Fibroblast of peridontal ligament (primary cell): ENCODE measurements at regions not wholly inside any gene's neighbourhood (a gene's known extent, or its start where the extent isn't known, plus 50 kb on each side); places are given as distances from the start of the nearest gene placed in this dataset.

Experiments
- DNase-seq: peaks from one replicate; pipeline ENCODE4 v3.0.0-alpha.2; 2010; ENCODE audit errors: extremely low read depth

DNA sequence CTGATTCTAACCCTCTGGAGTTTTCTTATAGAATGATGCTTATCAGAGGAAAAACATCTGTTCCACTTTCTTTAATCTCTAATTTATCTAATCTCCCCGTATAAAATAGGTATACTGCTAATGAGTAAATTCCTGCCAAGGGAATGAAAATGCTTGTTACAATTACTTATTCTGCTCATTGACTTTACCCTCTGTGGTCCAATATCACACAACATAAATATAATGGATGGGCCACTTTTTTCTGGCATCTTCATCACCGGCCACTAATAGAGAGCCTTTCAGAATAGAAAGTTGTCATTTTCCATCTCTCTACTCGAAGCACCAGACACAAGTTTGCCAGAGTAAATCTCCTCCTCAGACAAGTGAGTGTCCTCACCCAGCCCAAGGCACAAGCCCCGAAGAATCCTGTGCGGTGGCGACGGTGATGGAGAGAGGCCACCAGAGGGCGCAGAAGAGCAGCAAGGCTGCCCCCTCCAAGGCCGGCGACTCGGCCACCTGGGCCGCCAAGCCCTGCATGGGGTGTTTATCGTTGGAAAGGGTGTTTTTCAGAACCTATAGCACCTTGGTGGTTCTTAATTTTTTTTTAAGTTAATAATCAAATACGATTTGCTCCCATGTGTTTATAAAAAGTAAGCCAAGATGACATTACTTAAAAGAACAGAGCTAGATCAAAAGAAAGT lies 212.9 kb upstream of the ARID1B start:
- DNase-seq, result peak; percentile 60

DNA sequence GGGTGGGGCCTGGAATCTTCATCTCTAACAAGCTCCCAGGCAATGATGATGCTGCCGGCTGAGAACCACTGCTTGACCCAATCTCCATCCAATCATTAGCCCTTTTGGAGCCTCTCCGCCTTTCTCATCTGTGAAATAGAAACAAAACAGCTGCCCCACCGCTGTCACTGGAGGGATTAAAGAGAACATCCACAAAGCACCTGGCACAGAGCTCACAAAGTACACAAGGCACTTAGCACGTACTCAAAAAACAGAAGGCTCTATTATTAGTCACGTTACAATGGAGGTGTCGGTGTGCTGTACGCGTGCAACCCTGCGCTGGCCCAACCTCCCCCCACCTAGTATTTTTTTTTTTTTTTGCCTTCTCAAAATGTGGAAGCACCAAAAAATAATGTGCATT lies 213.5 kb upstream of the ARID1B start:
- no peak for DNase-seq

DNA sequence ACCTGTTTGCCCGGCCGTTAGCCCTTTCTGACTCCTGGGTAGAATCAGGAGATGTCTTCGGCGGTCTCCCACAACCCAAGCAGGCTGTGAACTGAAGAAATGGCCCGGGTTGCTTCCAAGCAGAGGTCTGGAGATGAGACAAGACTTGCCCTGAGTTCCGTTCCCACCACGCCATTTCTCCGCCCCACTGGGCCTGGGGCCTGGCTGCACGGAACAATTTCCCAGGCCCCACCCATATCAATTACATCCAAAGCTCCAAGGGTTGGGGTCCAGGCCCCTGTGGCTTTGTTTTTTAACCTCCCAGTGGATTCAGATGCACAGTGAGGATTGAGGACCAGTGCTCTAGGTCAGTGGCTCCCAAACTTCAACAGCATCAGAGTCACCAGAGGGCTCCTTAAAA lies 214.5 kb upstream of the ARID1B start:
- no peak for DNase-seq

DNA sequence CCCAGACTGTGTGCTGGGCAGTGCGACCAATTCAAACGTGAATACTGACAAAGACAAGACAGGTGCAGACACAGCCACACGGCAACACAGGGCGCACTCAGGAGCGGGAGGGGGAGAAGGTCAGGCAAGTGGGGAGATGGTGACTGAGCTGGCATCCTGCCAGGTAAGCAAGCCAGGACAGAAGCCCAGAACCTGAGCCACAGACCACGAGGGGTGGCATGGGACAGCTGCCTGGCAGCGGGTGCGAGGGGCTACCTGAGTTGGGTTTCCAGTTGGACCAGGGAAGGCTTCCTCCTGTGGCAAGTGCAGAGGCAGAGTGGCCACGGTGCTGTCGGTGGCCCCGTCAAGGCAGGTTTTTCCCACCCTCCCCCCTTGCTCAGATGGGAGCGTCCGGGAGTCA lies 215.2 kb upstream of the ARID1B start:
- no peak for DNase-seq

DNA sequence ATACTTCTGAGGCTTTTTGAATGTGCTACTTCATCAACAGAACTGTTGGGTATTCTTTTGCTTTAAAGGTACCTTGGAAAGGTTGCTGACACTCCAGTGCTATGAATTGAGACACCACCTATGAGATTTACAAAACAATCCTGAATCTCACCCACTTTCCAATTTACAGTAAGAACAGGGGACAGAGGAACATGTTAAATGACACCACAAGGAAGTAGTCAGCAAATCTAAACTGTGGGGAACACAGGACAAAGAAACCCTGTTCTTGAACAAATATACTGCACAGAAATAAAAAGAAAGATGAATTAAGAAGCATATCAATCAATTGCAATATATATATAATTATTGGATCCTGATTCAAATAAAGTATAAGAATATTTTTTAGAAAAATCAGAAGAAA lies 216.7 kb upstream of the ARID1B start:
- no peak for DNase-seq

DNA sequence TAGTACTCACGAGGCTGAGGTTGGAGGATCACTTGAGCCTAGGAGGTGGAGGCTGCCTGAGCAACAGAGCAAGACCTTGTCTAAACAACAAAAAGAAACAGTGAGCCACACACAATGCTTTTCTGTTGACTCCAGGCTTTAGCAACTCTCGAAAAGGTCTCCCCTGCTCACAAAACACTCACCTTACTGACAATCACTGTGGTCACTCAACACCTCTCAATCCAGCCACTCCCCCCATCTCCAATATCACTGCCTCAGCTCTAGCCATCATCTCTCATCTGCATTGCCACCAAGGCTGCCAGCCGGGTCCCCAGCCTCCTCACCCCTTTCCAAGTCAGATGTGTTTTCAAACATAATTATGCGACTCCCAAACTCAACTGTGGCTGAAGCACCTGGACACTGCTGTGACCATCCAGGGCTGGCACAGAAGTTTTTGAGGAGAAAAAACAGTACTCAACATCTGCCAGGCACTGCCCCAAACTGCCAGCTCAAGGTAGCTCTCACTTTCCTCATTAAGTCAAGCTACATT lies 218.0 kb upstream of the ARID1B start:
- no peak for DNase-seq

DNA sequence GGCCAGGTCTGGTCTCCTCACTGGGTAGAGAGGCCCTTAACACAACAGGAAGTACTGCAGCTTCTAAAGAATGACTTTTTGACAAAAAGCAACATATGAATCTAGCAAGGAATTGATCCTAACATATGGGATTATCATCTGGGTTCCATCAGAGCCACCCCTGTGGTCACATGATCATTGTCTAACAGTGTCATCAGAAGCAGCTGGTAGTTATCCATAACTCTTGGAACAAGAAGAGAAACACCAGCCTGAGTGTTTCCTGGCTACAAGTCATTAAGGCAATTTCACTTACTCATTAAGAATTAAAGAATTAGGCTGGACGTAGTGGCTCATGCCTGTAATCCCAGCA lies 219.3 kb upstream of the ARID1B start:
- DNase-seq, result no peak

DNA sequence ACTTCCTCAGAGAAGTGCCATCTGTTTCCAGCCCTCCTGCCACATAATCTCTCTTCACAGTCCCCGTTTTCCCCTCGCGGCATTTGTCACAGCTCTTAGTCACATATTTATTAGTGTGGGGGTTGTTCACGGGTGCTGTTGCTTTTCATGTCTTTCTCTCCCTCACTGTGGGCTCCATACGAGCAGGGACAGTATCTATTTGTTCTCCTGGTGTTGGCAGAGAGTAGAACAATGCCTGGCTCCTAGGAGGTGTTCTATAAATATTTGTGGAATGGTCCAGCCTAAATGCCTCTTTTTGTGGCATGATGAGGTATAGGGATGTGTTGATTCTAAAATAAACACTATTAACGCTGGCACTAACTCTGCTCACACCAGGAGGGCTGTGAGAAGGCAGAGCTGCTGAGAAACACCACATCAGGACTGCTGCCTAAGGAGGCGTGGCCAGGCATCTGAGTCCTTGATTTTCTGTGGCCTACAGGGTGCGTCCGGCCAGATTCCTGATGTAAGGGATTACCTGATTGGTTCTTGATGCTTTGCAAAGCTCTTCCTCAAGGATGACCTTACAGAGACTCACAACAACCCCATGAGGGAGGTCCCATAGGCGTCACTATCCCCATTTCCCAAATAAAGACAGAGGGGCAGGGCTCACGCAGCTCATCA lies 219.8 kb upstream of the ARID1B start:
- DNase-seq, result no peak

DNA sequence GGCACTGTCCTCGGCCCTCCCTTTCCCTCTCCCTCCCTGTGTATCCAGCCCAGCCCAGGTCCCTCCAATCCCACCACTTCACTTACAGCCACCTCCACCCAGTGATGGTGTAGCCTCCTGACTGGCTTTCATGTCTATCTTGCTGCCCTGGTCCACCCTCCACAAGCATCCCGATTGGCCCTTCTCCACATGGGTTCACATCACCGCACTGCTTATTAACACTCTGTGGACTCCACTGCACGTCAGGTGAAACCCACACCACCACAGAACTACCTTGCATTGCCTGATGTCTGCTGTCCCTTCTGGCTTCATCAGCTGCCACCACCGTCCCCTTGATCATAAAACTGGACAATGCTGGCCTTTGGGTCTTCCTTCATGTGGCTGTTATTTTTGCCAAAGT lies 220.4 kb upstream of the ARID1B start:
- DNase-seq, result no peak

DNA sequence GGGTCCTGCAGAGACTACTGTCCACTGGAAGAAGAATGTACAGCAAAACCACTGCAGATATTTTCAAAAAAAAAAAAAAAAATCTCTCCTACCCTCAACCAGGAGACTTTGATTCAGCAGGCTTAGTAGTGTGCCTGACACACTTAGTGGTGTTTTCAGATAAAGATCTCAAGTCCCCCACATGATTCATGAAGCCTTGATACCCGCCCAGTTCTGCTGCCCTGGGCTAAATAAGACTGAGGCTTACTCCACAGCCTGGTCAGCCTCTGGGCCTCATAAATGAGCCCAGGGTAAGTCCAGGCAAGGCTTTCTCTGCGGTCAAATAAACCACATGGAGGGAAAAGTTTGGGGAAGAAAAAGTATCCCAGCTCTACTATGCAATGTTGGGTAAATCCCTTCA lies 222.1 kb upstream of the ARID1B start:
- no peak for DNase-seq

DNA sequence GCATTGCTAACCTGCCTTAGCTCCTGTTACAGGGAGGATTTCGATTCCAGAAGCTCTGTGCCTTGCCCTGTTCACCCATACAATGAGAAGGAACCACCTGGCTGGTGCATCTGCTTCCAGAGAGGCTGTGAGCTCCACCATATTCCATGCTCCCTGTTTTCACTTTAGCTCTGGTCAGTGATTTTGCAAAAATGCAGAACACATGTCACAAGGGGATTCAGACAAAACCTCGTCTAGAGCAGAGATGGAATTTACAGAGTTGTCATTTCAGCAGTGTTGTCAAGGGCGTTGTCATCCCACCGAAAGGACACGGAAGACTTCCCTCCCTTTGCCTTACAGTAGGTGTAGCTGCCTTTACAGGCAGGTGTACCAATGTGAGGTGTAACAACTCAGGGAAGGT lies 223.0 kb upstream of the ARID1B start:
- no peak for DNase-seq

DNA sequence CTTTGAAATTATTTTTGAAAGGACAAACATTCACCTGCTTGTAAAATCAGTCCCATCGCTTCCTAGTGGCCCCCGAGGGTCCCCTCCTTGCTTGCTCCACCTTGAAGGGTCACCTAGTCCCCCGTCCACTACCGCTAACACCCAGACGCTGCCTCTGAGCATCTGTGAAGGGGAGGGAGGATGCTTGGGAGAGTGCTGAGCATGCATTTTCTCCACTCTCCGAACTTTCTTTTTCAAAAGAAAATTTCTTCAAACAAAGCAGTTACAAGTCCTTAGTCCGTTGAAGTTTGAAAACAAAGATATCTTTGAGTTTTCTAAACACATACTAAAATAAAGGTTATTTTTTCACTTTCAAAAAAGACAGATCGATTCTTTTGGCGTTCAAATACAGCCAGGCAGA lies 224.3 kb upstream of the ARID1B start:
- no peak for DNase-seq

DNA sequence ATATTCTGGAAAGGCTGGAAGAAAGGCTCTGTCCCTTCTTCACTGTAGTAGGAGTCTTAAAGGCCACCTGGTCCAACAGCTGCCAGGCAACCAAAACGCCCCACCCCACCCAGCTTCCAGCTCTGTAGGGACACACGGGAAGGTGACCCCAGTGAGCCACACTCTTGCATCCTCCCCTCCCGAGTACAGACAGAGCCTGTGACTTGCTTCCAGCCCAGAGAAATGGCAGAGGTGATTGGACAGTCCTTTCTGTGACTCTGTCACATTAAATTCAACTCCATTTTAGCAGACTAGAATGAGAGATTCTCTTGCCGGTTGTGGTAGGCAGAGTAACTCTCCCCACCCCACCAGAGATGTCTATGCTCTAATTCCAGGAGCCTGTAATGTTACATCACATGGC lies 226.2 kb upstream of the ARID1B start:
- no peak for DNase-seq

DNA sequence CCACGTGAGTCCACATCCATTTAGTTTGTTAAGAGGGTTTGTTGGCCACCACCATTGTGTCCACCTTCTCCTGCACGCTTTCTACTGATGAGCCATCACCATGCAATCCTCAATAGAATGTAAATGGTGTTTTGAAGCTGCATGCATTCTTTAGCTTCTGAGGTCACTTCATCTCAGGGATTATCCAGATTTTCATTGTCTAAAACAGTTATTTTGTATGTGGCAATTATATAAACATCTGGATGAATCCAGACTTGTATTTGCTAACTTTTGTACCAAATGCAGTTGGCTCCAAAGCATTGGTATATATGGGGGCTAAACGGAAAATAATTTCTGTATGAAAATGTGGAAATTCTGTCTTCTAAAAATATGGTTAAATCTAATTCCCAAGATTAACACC lies 231.2 kb upstream of the ARID1B start:
- no peak for DNase-seq

DNA sequence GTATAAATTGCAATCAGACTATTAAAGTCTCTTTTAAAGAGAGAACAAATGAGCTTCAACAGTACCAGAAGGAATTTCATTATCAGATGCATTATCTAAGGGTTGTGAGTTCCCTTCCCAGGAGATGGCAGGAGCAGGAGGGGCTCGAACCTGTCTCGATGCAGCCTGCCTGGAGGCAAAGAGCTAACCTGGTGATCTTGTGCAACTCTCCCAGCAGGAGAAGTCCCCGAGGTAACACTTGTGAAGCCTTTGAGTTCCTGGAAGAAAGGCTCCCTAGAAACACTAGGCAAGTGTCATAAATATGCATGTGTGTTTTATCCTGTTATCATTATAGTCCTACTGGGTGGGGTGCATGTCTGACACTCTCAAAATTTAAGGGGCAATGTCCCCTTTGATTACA lies 232.2 kb upstream of the ARID1B start:
- no peak for DNase-seq

DNA sequence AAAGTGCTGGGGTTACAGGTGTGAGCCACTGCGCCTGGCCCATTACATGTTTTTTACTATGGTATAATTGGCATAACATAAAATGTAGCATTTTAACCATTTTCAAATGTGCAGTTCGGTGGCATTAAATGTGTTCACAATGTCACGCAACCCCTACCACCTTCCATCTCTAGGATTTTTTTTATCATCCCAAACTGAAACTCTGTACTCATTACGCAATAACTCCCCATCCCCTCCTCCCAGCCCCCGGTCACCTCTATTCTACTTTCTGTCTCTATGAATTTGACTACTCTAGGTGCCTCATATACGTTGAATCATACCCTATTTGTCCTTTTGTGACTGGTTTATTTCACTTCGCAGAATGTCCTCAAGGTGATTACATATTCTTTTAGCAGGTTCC lies 233.1 kb upstream of the ARID1B start:
- no peak for DNase-seq

DNA sequence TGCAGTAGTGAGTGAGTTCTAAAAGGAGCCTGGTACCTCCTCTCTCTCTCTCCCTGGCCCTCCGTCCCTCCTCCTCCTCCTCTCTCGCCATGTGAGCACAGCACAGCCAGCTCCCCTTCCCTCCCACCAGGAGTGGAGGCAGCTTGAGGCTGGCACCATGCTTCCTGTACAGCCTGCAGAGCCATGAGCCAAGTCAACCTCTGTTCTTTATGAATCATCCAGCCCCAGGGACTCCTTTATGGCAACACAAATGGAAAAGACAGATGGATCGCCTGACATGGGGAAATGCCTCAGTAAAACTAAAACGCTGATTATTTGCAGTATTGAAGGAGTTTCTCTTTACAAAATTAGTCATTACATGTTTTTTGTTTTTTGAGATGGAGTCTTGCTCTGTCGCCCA lies 233.7 kb upstream of the ARID1B start:
- no peak for DNase-seq

DNA sequence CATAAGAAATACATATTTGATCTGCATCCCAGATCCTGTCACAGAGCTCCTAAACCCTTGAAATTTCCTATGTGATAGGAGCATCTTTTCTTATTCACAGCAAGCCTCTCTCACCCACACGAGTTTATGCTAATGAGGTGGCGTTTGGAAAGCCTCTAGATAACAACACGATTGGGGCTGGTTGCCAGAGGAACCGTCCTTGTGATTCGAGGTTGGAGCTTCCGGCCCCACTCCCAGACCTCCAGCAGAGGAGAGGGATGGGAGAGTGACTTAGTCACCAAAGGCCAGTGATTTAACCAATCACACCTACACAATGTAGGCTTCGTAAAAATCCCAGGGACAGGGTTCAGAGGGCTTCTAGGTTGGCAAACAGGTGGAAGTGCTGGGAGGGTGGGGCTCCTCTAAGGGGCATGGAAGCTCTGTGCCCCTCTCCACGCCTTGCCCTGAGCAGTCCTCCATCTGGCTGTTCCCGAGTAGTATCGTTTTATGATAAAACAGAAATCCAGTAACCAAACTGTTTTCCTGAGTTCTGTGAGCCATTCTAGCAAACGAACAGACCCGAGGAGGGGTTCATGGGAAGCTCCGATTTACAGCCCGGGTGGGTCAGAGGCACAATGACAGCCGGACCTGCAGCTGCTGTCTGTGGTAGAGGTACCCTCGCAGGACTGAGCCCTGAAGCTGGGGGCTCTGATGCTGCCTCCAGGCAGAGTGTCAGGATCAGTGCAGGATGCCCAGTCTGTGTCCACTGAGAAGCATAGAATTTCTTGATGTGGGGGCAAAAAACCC lies 238.1 kb upstream of the ARID1B start:
- no peak for DNase-seq

DNA sequence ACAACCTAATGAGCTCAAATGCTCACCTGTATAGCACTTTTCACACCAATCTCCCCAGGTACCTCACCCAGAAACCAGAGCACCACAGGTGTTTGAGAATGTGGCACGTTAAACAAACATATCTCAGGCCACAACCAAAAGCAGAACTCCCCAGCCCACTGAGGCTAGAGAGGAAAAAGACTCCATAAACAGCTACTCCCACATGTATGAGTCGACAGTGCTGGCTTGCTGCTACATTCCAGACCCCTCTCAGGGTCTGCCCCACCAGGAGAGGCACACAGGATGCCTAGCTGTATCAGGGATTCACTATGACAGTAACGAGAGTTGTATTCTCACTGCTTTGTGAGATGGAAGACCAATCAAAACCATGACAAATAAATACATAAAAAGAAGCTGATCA lies 242.6 kb upstream of the ARID1B start:
- no peak for DNase-seq

DNA sequence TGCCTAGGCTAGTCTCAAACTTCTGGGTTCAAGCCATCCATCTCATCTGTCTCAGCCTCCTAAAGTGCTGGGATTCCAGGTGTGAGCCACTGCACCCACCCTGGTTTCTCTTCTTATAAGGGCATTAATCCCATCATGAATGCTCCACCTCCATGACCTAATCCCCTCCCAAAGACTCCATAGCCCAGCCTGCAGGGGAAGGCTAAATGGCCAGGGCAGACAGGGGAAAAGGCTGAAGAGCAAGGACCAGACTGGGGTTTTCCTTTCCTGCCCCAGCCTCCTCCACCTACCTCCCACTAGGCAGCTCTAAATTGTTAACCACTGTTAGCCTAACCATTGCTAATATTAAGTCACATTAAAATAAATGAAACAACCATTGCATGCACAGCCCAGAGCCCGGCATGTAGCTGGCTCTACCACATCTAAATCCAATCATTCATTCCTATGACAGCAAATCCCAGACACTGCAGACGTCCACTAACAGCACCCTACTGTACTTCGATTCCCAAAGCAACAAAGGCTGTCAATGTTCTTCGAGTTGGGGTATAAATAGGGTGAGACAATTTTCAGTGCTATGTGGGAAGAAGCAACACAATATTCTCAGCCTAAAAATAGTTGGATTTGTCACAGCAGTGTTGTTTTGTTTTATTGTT lies 243.2 kb upstream of the ARID1B start:
- DNase-seq, result no peak

DNA sequence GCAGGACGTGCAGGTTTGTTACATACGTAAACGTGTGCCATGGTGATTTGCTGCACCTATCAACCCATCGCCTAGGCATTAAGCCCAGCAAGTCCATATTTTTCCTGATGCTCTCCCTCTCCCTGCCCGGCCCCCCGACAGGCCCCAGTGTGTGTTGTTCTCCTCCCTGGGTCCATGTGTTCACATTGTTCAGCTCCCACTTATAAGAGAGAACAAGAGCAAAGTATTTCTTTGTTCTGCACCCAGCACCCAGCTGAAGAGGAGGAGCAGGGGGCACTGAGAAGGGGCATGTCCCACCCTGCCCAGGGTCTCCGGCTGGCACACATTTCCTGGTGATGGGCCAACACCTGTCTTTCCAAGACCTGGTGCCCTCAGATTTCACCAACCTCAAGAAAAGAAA lies 251.1 kb upstream of the ARID1B start:
- no peak for DNase-seq

DNA sequence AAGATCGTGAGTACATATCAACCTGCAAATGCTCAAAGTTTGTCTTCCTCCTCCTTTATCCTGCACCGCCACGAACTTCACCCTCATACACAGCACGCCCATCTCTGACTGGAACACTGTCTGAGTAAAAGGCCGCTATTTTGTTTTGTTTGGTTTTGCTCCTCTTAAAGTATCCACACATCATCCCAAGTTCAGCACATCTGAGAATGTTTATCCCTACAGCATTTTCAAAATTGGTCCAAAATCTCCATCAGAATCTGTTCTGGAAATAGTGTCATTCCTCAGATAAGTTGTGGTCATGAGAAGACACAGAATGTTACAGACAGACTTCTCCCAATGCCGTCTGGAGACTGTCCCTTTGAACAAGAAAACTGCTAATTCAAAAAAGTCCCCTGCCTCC lies 251.6 kb upstream of the ARID1B start:
- no peak for DNase-seq

DNA sequence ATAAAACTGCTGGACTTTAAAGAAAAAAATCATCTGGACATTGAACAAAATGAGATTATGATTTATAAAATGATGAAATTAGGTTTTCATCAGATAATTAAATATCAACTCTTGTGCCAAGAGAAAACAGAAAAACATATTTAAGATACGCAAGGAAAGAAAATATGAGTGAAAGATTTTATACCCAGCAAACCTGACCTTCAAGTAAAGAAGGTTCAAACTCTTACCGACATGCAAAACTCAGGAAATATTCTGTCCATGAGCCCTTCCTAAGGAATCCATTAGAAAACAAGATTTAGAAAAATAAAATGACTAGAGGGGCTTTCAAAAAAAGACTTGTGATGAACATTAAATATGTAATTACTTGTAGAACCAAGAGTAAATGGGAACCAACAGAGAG lies 257.2 kb upstream of the ARID1B start:
- no peak for DNase-seq
